Parathyroid adenoma (tissue), 2 donors: ENCODE measurements at regions not wholly inside any gene's neighbourhood (a gene's known extent, or its start where the extent isn't known, plus 50 kb on each side); places are given as distances from the start of the nearest gene placed in this dataset.

ENCODE experiments used
- H2AFZ ChIP-seq: fragments of 300-600 bp; sonication (generic); one replicate; pipeline ENCODE4 v1.7.0; 2017; ENCODE audit warnings: antibody characterized with exemption, mild to moderate bottlenecking
- H3K27ac ChIP-seq: fragments of 300-600 bp; sonication (generic); one replicate; pipeline ENCODE4 v1.7.0; 2017
- H3K27me3 ChIP-seq: fragments of 300-600 bp; sonication (generic); one replicate; pipeline ENCODE4 v1.7.0; 2017; ENCODE audit warnings: low read length; ENCODE audit not compliant: control insufficient read depth, insufficient read depth
- H3K36me3 ChIP-seq: fragments of 300-600 bp; sonication (generic); one replicate; pipeline ENCODE4 v1.7.0; 2017; ENCODE audit warnings: low read length; ENCODE audit not compliant: control insufficient read depth, insufficient read depth
- H3K4me1 ChIP-seq: fragments of 300-600 bp; sonication (generic); one replicate; pipeline ENCODE4 v1.7.0; 2017; ENCODE audit warnings: control low read depth
- H3K4me2 ChIP-seq: fragments of 300-600 bp; sonication (generic); one replicate; pipeline ENCODE4 v1.7.0; 2017; ENCODE audit warnings: low read length
- H3K4me3 ChIP-seq: fragments of 300-600 bp; sonication (generic); one replicate; pipeline ENCODE4 v1.7.0; 2017; ENCODE audit warnings: low read depth, low read length
- H3K79me2 ChIP-seq: fragments of 300-600 bp; sonication (generic); one replicate; pipeline ENCODE4 v1.7.0; 2017; ENCODE audit warnings: control low read depth
- H3K9ac ChIP-seq: fragments of 300-600 bp; sonication (generic); one replicate; pipeline ENCODE4 v1.7.0; 2017; ENCODE audit warnings: mild to moderate bottlenecking
- H3K9me3 ChIP-seq: fragments of 300-600 bp; sonication (generic); one replicate; pipeline ENCODE4 v1.7.0; 2017; ENCODE audit warnings: low read length; ENCODE audit not compliant: control insufficient read depth
- CTCF ChIP-seq: fragments of 300-600 bp; sonication (generic); IDR thresholded peaks from one replicate; pipeline ENCODE4 v1.7.0; 2017; ENCODE audit warnings: antibody characterized with exemption, mild to moderate bottlenecking
- donor health status: primary hyperparathyroidism.

DNA sequence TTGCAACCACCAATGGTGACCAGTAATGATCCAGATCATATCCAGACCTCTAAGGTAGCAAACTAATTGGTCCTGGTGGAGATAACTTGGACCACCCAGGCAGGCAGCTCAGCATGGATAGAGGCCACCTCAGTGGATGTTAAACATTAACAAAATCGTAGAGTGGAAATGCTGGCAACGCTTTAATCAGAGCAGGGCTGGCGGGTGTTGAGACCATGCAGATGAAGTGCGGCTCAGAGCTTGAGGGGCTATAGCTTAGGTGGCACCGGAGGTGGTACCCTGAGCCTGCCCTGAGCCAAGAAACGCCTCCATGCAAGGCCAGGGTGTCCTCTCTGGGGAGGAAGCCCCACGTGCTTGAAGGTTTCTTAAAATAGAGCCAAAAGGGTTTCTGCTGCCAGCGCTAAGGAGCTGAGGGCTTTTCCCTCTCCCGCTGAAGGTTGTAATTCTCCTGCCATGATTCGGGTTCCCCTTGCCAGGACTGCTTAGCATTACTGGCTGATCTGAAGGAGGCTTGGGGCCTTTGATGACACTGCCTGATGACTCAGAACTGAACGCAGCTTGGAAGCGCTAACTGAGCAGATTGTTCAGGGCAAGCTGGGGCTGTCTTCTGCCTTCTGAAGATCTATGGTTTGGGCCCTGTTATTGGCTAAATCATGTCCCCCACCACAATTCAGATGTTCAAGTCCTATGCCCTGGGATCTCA is 177.8 kb upstream of the ATP6AP2 start:
- H3K4me1 ChIP-seq, result no peaks in the 10 kb centered on the region
- no peak overlapping the region for H3K9ac ChIP-seq

DNA sequence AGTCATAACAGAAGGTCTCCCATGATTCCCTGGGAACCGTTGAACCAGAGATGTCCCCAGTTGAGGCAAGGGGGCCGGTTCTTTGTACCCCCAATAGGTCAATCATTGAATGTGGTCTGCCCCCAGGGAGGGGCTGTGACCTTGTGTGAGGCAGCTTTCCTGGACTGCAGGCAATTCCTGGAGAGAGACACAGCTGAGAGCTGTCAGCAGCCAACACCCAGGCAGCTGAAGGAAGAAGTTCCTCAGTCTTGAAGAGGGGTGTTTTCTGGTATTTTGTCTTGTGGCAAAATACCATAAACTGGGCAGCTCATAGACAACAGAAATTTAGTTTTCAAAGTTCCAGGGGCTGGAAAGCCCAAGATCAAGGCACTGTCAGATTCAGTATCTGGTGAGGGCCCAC is 185.7 kb upstream of the ATP6AP2 start:
- no peaks in the 10 kb centered on the region for H3K79me2 ChIP-seq
- no peaks in the 10 kb centered on the region for H3K9me3 ChIP-seq
- H3K9ac ChIP-seq, result no peak overlapping the region
- H2AFZ ChIP-seq, result no peak overlapping the region
- no peaks in the 10 kb centered on the region for H3K27me3 ChIP-seq
- H3K36me3 ChIP-seq, result no peaks in the 10 kb centered on the region
- H3K4me3 ChIP-seq, result no peak overlapping the region
- no peak overlapping the region for H3K27ac ChIP-seq
- H3K4me2 ChIP-seq, result no peak overlapping the region
- TF ChIP-seq CTCF, result no peak
- H3K4me1 ChIP-seq, result no peaks in the 10 kb centered on the region

More for the DNA sequence above, 177.8 kb upstream of the ATP6AP2 start:
- H3K4me3 ChIP-seq, result no peak overlapping the region
- H3K36me3 ChIP-seq, result no peaks in the 10 kb centered on the region
- TF ChIP-seq CTCF, result no peak
- H2AFZ ChIP-seq, result no peak overlapping the region
- no peaks in the 10 kb centered on the region for H3K27me3 ChIP-seq
- no peak overlapping the region for H3K27ac ChIP-seq
- H3K79me2 ChIP-seq, result no peaks in the 10 kb centered on the region
- no peak overlapping the region for H3K4me2 ChIP-seq
- no peaks in the 10 kb centered on the region for H3K9me3 ChIP-seq

DNA sequence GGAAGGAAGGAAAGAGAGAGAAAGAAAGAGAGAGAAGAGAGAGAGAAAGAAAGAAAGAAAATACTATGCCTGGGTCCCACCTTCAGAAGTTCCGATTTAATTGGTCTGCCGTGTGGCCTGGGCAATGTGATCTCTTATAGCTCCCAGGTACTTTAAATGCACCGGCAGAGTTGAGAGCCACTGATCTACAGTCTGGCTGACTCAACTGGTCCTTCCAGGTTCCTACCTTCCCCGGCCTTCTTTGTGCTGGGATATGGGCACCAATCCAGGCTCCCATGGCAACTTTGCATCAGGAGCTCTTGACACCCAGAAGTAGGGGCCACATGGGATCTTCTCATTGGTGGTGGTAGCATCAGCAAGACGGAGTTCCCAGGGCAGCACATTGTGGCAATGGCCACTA is 186.5 kb upstream of the ATP6AP2 start:
- Histone ChIP-seq H3K4me1 (no peaks in the 10 kb centered on the region), H3K9ac (no peak overlapping the region), H3K36me3 (no peaks in the 10 kb centered on the region), H3K27ac (no peak overlapping the region), H3K4me2 (no peak overlapping the region), H3K27me3 (no peaks in the 10 kb centered on the region), H3K9me3 (no peaks in the 10 kb centered on the region), H3K79me2 (no peaks in the 10 kb centered on the region), H2AFZ (no peak overlapping the region), H3K4me3 (no peak overlapping the region)
- TF ChIP-seq CTCF, result no peak

DNA sequence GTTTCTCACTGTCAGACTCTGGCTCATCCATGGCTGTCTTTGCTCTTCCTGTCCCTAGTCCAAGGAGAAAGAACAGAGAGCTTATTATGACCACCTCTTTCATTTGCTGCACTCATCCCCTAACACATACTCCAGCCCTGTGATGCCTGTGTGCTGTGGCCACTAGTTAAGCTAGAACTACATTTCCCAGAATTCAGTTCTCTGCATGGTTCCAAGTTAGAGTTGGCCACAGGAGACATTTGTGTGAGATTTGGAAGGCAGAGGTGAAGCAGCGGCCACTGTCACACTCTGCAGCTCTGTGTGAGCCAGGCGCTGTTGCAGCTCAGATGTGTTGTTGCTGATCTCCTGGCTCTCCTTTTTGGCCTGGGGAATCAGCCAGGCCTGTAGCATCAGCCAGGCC is 188.2 kb upstream of the ATP6AP2 start:
- Histone ChIP-seq H3K4me2 (no peak overlapping the region), H3K27ac (no peak overlapping the region), H3K4me1 (no peaks in the 10 kb centered on the region), H3K9ac (no peak overlapping the region), H3K36me3 (no peaks in the 10 kb centered on the region), H3K27me3 (no peaks in the 10 kb centered on the region), H3K79me2 (no peaks in the 10 kb centered on the region), H2AFZ (no peak overlapping the region), H3K4me3 (no peak overlapping the region), H3K9me3 (no peaks in the 10 kb centered on the region)
- TF ChIP-seq CTCF, result no peak

DNA sequence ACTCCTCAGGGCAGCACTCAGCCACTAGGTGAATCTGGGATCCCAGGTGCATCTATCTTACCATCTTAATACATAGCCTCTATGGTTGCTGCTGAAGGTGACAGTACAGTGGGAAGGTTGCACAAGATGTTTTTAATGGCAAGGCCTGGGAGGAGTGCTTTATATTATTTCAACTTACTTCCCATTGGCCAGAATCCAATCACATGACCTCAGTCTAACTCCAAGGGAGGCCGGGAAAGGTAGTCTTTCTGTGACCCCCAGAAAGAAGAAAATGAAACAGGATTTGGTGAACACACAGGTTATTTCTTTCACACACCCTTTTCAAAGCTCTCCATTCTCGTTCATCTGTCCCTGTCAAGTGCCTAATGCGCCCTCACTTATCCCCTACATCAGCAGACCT is 189.1 kb upstream of the ATP6AP2 start:
- Histone ChIP-seq H3K79me2 (no peaks in the 10 kb centered on the region), H3K9me3 (no peaks in the 10 kb centered on the region), H3K9ac (no peak overlapping the region), H3K4me1 (no peaks in the 10 kb centered on the region), H2AFZ (no peak overlapping the region), H3K27me3 (no peaks in the 10 kb centered on the region), H3K27ac (no peak overlapping the region), H3K4me2 (no peak overlapping the region), H3K36me3 (no peaks in the 10 kb centered on the region), H3K4me3 (no peak overlapping the region)
- no peak for TF ChIP-seq CTCF
